Suprapubic skin (tissue), 4 donors: ENCODE measurements at regions not wholly inside any gene's neighbourhood (a gene's known extent, or its start where the extent isn't known, plus 50 kb on each side); places are given as distances from the start of the nearest gene placed in this dataset.

Experiments
- DNase-seq, 2 donors: peaks; one replicate each; pipeline ENCODE4 v3.0.0-alpha.2; 2019; ENCODE audit warnings: low spot score in 2 of 2
- H3K27ac ChIP-seq: fragments of 200-600 bp; sonication (generic); one replicate; pipeline ENCODE4 v1.5.1; 2019
- H3K27me3 ChIP-seq: fragments of 200-600 bp; sonication (generic); one replicate; pipeline ENCODE4 v1.5.1; 2019
- H3K36me3 ChIP-seq: fragments of 200-600 bp; sonication (generic); one replicate; pipeline ENCODE4 v1.5.1; 2019
- H3K4me1 ChIP-seq: fragments of 200-600 bp; sonication (generic); one replicate; pipeline ENCODE4 v1.5.1; 2019
- H3K4me3 ChIP-seq: fragments of 200-600 bp; sonication (generic); one replicate; pipeline ENCODE4 v1.5.1; 2019; ENCODE audit warnings: mild to moderate bottlenecking
- H3K9me3 ChIP-seq: fragments of 200-600 bp; sonication (generic); one replicate; pipeline ENCODE4 v1.5.1; 2019
- EP300 ChIP-seq: sonication (generic); formaldehyde crosslinking; IDR thresholded peaks from one replicate; pipeline ENCODE4 v1.6.1; 2017; ENCODE audit warnings: antibody characterized with exemption
- POLR2A ChIP-seq, 2 donors: fragments of 450-650 bp; IDR thresholded peaks; one replicate each; pipeline ENCODE4 v1.6.1; 2017; ENCODE audit warnings: antibody characterized with exemption in 2 of 2, mild to moderate bottlenecking in 2 of 2, moderate library complexity in 2 of 2
- POLR2AphosphoS5 ChIP-seq, 3 donors: sonication (generic); formaldehyde crosslinking; IDR thresholded peaks; one replicate each; pipeline ENCODE4 v1.6.1; 2017; ENCODE audit warnings: antibody characterized with exemption in 3 of 3
- WGBS: methylation state at CpG from one replicate; pipeline ENCODE4 v1.1.5; 2018; 5-methylcytosine and 5-hydroxymethylcytosine counted together
- TF ChIP-seq, protein P1 (sequence below), 2 donors: fragments of 200-600 bp in 1 of 2; fragments of 450-650 bp in 1 of 2; sonication (generic) in 1 of 2; IDR thresholded peaks; one replicate each; pipeline ENCODE4 v1.5.1; 2016 to 2019; ENCODE audit warnings: antibody characterized with exemption in 2 of 2, mild to moderate bottlenecking in 1 of 2, moderate library complexity in 1 of 2

DNA sequence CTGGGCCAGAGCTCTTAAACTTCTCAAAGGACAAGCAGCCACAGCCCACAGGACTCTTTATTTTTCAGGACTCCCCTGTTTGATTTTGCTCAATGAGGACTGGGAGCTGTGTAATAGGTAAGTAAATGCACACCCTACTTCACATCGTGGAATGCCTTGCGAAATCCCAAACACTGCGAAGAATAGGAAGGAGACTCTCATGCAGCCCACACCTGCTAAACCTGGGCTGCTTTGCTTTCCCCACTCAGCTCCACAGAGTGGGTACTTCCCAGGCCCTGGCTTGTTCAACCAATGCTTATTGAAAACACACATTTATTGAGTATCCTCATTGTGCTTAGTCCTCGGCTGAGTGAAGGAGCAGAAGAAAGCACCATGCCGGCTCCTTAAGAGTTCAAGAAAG is 103.3 kb upstream of the FSTL4 start:
- no peak overlapping the region for H3K4me3 ChIP-seq
- no peaks in the 10 kb centered on the region for H3K4me1 ChIP-seq
- 88% methylated on average over 5 of the region's 5 CpGs for WGBS
- H3K27ac ChIP-seq, result no peak overlapping the region
- DNase-seq, result peak in 1 of 2 donors; percentile 15
- TF ChIP-seq POLR2A (IDR thresholded peaks at IDR 0.05) (no peak), POLR2AphosphoS5 (IDR thresholded peaks at IDR 0.05) (no peak)
- H3K36me3 ChIP-seq, result no peaks in the 10 kb centered on the region
- H3K9me3 ChIP-seq, result peaks cover 4% of the 10 kb centered on the region
- H3K27me3 ChIP-seq, result no peaks in the 10 kb centered on the region

DNA sequence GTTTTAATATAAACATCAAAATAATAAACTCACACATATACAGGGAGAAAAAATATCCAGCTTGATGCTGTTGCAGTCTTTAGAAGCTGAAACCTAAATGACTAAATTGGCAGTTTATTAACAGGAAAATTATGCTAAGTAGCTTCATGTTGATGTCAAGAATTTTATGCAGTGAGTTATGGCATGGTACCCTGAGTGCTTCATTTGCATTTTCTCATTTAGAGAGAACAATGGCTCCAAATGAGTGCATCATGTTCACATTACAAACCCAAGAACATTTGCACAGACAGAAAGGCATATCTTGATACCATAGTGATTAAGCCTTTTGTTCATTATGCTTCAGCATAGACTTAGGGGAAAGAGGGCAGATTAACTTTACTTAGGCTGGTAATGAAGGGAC is 102.9 kb upstream of the FSTL4 start:
- Histone ChIP-seq H3K4me3 (no peak overlapping the region), H3K27me3 (no peaks in the 10 kb centered on the region), H3K36me3 (no peaks in the 10 kb centered on the region), H3K9me3 (peaks cover under 1% of the 10 kb centered on the region), H3K27ac (no peak overlapping the region), H3K4me1 (no peaks in the 10 kb centered on the region)
- TF ChIP-seq POLR2A (IDR thresholded peaks at IDR 0.05), result no peak
- no peak for TF ChIP-seq POLR2AphosphoS5 (IDR thresholded peaks at IDR 0.05)
- TF ChIP-seq, protein P1, sequence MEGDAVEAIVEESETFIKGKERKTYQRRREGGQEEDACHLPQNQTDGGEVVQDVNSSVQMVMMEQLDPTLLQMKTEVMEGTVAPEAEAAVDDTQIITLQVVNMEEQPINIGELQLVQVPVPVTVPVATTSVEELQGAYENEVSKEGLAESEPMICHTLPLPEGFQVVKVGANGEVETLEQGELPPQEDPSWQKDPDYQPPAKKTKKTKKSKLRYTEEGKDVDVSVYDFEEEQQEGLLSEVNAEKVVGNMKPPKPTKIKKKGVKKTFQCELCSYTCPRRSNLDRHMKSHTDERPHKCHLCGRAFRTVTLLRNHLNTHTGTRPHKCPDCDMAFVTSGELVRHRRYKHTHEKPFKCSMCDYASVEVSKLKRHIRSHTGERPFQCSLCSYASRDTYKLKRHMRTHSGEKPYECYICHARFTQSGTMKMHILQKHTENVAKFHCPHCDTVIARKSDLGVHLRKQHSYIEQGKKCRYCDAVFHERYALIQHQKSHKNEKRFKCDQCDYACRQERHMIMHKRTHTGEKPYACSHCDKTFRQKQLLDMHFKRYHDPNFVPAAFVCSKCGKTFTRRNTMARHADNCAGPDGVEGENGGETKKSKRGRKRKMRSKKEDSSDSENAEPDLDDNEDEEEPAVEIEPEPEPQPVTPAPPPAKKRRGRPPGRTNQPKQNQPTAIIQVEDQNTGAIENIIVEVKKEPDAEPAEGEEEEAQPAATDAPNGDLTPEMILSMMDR (IDR thresholded peaks at IDR 0.05), result no peak
- TF ChIP-seq EP300, result no peak
- no peak for DNase-seq

DNA sequence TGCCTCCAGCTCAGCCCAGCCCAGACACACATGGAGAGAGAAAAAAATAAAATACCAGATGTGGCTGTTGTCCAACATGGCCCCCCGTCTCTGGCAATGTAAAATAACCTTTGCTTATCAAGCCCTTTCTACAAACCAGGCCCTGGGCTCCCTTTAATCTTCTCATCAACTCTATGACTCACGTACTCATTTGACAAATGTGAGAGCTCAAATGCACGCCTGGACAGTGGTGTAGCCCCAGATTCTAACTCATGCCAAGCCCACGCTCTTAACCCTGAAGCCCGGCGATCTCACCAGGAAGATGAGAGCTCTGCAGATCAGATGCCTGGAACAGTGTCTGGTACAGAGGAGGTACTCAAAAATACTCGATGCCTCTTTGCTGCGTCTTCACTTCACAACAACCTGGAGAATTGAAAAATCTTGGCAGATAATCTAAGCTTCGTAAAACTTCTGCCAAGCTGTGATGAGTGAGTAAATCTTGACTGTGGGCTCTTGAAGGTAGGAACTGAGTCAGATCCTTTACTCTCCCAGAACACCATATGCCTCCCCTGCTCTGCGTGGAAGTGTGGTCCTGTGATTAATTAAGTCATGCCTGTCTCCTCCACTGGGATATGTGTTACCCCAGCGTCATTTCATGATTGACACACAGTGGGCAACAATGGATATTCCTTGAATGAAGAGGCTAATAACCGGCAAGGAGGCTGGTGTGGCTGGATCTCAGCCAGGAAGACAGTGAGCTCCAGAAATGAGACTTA is 102.0 kb upstream of the FSTL4 start:
- 59% methylated on average over 12 of the region's 12 CpGs for WGBS
- H3K27ac ChIP-seq, result no peak overlapping the region
- no peaks in the 10 kb centered on the region for H3K9me3 ChIP-seq
- H3K27me3 ChIP-seq, result no peaks in the 10 kb centered on the region
- H3K4me3 ChIP-seq, result no peak overlapping the region
- no peaks in the 10 kb centered on the region for H3K36me3 ChIP-seq
- H3K4me1 ChIP-seq, result no peaks in the 10 kb centered on the region
- TF ChIP-seq, protein P1 (IDR thresholded peaks at IDR 0.05), result no peak
- TF ChIP-seq POLR2A (IDR thresholded peaks at IDR 0.05), result no peak
- TF ChIP-seq POLR2AphosphoS5 (IDR thresholded peaks at IDR 0.05), result no peak
- no peak for TF ChIP-seq EP300
- peak in 1 of 2 donors; percentile 43 for DNase-seq

DNA sequence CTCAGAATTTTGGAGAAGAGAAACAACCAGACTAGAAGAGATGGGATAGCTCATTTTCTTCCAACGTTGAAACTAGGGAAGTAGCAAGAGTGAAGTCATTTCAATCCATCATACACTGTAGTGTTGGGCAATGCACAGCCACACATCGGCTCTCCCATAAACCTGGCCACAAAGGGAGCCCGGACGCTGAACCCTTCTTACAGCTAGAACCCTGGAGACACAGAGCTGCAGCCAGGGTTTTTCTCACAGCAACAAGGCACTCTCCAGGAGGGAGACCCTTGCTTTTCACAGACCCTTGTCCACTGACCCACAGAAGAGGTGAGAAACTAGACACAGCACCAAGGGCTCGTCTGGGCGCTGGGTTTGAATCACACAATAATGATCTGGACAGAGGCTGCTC is 101.4 kb upstream of the FSTL4 start:
- peak in 1 of 2 donors; percentile 74 for DNase-seq
- 93% methylated on average over 6 of the region's 6 CpGs for WGBS
- no peaks in the 10 kb centered on the region for H3K9me3 ChIP-seq
- H3K27me3 ChIP-seq, result no peaks in the 10 kb centered on the region
- no peaks in the 10 kb centered on the region for H3K36me3 ChIP-seq
- no peaks in the 10 kb centered on the region for H3K4me1 ChIP-seq
- no peak for TF ChIP-seq POLR2AphosphoS5 (IDR thresholded peaks at IDR 0.05)
- no peak for TF ChIP-seq EP300
- TF ChIP-seq, protein P1 (IDR thresholded peaks at IDR 0.05), result no peak
- TF ChIP-seq POLR2A (IDR thresholded peaks at IDR 0.05), result no peak
- no peak overlapping the region for H3K4me3 ChIP-seq
- H3K27ac ChIP-seq, result no peak overlapping the region

DNA sequence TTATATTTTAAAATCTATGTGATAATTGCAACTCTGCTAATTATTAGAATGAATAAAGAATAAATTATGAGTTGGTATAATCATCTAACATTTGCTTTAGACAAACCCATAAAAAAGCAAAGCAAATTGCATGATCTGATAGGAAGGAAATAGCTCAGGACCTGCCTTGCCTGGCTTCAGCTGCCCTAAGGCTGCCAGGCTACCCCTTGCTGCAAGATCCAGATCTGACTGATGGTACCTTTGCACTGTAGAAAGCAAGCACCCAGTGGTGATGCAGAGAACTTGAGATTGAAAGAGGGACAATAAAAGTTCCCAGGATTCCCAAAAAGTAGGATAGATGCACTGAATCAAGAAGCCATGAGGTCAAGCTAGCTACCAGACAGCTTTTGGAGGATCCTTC is 100.9 kb upstream of the FSTL4 start:
- H3K4me1 ChIP-seq, result peaks cover 3% of the 10 kb centered on the region
- no peak for TF ChIP-seq POLR2A (IDR thresholded peaks at IDR 0.05)
- no peak for TF ChIP-seq POLR2AphosphoS5 (IDR thresholded peaks at IDR 0.05)
- TF ChIP-seq EP300, result no peak
- TF ChIP-seq, protein P1 (IDR thresholded peaks at IDR 0.05), result no peak

More for the DNA sequence above, 100.9 kb upstream of the FSTL4 start:
- no peaks in the 10 kb centered on the region for H3K27me3 ChIP-seq
- no peaks in the 10 kb centered on the region for H3K9me3 ChIP-seq
- no peaks in the 10 kb centered on the region for H3K36me3 ChIP-seq
- no peak overlapping the region for H3K4me3 ChIP-seq
- H3K27ac ChIP-seq, result no peak overlapping the region
- no peak for DNase-seq
